ENCODE measurements at regions not wholly inside any gene's neighbourhood (a gene's known extent, or its start where the extent isn't known, plus 50 kb on each side); places are given as distances from the start of the nearest gene placed in this dataset.

DNA sequence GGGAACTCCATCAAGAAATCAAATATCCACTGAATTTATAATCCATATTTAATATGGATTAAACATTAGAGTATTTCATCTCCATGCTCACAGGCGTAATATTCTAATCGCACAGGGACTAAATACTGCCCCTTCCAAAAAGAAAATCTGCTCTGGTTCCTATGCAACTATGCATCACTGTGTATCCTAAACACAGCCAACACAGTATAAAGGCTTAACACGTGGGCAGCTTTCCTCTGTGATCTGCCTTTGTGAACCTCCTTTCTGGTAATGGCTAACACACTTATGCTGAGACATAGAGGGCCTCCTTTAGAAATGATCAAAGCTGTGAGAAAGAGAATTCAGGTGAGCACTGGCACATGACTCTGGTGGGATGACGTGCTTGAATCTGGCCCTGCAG lies 110.2 kb downstream of the RAB11FIP2 start:
- TF ChIP-seq, protein P1, sequence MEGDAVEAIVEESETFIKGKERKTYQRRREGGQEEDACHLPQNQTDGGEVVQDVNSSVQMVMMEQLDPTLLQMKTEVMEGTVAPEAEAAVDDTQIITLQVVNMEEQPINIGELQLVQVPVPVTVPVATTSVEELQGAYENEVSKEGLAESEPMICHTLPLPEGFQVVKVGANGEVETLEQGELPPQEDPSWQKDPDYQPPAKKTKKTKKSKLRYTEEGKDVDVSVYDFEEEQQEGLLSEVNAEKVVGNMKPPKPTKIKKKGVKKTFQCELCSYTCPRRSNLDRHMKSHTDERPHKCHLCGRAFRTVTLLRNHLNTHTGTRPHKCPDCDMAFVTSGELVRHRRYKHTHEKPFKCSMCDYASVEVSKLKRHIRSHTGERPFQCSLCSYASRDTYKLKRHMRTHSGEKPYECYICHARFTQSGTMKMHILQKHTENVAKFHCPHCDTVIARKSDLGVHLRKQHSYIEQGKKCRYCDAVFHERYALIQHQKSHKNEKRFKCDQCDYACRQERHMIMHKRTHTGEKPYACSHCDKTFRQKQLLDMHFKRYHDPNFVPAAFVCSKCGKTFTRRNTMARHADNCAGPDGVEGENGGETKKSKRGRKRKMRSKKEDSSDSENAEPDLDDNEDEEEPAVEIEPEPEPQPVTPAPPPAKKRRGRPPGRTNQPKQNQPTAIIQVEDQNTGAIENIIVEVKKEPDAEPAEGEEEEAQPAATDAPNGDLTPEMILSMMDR (IDR thresholded peaks at IDR 0.05): no peak

DNA sequence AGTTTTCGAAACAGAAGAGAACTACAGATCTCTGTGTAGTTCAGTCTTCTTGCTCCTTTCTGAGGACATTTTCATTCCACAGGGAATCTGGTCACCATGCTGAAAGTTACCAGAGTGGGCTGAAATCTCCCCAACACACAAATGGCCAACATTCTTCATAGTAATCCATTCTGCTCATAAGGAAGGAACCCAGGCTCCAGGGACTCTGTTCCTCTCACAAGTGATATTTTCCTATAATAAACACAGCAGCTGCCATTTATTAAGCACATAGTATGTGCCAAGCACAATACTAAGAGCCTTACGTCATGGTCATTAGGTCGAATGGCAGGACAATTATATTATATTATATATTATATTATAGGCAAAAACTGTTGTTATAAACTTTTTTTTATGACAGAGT lies 109.8 kb downstream of the RAB11FIP2 start:
- TF ChIP-seq, protein P1 (IDR thresholded peaks at IDR 0.05): no peak

DNA sequence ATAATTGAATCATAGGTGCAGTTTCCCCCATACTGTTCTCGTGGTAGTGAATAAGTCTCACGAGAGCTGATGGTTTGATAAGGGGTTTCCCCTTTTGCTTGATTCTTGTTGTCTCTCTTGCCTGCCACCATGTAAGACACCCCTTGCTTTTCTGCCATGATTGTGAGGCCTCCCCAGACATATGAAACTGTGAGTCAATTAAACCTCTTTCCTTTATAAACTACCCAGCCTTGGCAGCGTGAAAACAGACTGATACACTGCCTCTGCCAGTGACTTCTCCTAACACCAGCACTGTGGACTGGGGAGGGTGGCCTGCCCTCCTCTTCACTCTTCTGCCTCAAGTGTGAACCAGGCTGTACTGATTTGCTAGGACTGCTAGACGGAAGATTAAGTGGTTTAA lies 108.6 kb downstream of the RAB11FIP2 start:
- TF ChIP-seq, protein P1 (IDR thresholded peaks at IDR 0.05): no peak

DNA sequence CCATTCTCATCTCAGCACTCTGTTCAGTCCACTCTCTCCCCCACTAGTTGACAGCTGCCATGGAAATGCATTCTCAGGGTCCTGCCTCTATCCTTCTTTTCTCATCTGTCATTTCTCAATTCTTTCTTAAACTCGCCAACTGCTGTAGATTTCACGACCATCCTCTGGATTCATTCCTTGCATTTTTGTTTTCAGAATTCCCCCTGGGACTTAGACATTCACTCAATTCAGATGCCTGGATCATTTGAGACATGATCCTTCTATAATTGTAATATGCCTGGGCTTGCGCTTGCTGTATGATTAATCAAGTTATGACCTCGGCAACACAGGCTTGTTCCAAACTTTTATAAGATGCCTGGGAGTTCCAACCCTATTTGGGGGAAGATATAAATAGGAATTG lies 104.5 kb downstream of the RAB11FIP2 start:
- TF ChIP-seq, protein P1 (IDR thresholded peaks at IDR 0.05): no peak

DNA sequence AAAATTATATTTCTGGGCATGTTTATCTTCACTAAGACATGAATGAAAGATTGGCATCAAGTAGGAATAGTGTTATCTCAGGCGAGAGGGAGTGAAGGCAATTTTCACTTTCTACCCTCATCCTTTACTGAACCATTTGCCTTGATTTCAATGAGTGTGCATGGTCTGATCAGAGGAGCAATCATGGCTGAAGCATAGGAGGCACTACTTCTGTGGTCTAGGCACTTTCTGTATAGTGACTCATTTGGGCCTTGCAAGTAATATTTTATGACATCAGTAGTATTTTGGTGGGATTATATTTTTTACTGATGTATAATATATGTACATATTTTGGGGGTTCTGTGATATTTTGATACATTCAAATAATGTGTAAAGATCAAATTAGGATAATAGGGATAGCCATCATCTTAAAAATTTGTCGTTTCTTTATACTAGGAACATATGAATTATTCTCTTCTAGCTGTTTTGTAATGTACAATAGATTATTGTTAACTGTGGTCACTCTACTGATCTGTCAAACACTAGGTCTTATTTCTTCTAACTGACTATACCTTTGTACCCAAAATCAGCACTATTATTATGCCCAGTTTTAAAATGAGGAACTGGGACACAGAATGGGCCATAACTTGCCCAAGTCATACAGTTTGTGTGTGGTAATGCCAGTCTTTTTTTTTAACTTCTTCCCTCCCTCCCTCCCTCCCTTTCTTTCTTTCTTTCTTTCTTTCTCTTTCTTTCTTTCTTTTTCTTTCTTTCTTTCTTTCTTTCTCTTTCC lies 101.9 kb downstream of the RAB11FIP2 start:
- TF ChIP-seq, protein P1 (IDR thresholded peaks at IDR 0.05): no peak

DNA sequence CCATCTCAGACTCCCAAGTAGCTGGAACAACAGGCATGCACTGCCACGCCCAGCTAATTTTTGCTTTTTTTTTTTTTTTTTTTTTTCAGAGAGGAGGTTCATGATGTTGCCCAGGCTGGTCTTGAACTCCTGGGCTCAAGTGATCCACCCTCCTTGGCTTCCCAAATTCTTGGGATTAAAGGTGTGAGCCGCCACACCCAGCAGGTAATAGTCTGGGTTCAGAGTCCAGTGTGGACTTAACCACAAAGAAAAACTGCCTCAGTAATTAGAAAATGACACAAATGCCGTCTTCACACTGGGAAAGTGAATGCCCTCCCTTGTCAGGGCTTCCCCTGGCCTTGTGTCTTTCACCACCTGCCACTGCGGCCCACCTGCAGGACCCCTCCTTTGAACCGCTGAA lies 101.1 kb downstream of the RAB11FIP2 start:
- TF ChIP-seq, protein P1 (IDR thresholded peaks at IDR 0.05): no peak

DNA sequence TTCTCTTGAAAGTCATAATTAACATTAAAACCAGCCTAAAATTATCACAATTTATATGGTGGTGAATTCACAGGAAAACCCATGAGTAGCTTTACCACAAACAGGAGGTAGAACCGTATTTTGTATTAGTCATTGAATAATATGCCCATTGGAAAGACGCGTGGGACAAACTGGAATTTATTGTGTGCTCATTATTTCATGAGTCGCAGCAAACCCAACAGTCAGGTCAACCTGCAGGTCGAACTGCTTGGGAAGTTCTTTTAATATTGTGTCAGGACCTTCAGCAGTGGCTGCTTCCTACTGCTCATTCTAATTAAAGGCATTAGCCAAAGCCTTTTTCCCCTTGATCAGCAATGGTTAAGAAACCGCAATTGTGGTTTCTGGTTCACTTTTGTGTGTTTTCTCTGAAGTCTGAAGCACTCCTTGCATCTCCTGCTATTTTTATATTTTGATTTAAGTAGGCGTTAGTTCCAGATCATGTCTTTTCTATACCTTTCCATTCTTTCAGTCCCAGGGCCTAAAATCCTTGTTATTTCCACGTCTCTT lies 100.1 kb downstream of the RAB11FIP2 start:
- TF ChIP-seq, protein P1 (IDR thresholded peaks at IDR 0.05): no peak
